Left renal pelvis (tissue), 4 donors: ENCODE measurements at regions not wholly inside any gene's neighbourhood (a gene's known extent, or its start where the extent isn't known, plus 50 kb on each side); places are given as distances from the start of the nearest gene placed in this dataset.

Experiments used
- DNase-seq, 4 donors: peaks; one replicate each; pipeline ENCODE4 v3.0.0-alpha.2; 2013; ENCODE audit warnings: low read depth in 4 of 4, low spot score in 3 of 4

DNA sequence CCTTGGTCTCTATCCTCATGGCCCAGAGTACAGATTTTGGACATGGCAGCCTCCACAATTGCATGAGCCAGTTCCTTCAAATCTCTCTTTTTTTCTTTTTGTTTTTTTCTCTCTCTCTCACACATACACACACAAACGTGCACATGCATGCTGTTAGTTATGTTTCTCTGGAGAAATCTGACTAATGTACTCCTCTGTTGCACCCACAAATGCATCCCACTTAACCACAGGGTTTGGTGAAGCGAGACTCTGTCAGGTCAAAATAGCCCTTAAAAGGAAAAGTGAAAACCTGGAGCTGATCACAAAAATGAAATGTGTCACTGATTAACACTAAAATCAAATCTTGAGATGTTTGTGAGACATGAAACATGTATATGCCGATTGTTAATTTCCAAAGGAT lies 374.6 kb upstream of the ARGLU1 start:
- no peak for DNase-seq

DNA sequence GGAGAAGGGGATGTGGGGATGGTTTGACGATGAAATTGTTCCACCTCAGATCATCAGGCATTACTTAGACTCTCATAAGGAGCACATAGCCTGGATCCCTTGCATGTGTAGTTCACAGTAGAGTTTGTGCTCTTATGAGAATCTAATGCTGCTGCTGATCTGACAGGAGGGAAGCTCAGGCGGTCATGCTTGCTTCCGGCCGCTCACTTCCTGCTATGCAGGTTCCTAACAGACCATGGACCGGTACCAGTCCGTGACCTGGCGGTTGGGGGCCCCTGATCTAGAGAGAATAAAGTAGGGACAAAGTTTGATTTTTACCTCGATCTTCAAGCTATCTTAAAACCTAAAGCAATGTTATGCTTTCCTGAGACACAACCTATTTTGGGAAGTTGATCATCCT lies 373.8 kb upstream of the ARGLU1 start:
- no peak for DNase-seq

DNA sequence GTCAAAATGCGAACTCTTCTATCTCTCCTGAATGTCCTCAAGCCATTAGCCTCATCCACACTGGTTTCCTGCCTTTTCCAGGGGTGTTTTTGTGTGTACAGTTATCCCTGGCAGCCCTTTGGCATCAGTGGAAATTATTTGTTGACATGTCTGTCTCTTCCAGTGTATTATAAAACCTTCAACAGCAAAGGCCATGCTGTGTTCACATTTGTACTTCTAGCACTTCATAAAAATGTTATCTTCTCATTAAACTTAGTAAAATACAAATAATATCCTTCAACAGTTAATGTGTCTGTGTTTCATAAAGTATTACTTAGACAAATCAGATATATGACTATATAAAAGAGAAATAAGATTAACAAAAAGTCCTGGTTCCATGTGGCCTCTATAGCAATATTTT lies 359.5 kb upstream of the ARGLU1 start:
- DNase-seq, result no peak

DNA sequence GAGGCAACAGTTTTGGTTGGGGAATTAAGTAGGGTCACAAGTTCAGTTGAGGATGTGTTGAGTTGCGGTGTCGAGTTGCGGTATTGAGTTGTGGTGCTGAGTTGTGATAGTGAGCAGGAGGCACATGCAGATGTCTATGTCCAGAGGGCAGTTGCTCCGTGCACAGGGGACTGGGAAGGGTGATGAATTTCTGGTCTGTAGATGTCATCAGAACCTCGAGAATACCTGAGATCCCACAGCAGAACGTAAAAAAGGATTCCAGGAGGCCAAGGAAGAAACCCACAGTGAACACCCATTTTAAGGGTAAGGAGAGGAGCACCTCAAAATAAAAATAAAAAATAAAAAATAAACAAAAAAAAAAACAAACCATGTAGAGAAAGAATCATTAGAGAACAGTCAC lies 354.4 kb upstream of the ARGLU1 start:
- DNase-seq, result no peak

DNA sequence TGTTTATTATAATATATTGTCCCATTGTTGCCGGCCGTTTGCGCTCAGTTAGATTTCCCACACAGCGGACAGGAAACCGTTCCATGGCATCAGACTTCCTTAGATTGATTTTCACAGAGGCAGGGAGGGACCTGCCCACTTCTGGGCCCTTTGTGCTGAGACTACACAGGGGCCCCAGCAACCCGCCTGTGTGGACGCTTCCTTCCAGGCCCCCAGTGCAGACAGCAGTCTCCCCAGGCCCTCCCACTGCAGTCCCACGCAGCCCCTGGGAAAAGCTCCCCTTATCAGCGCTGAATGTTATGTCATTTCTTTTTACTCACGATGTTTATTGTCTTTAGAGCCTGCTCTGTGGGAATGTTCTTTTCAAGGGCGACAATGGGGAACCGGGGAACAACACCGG lies 351.7 kb upstream of the ARGLU1 start:
- DNase-seq, result no peak

DNA sequence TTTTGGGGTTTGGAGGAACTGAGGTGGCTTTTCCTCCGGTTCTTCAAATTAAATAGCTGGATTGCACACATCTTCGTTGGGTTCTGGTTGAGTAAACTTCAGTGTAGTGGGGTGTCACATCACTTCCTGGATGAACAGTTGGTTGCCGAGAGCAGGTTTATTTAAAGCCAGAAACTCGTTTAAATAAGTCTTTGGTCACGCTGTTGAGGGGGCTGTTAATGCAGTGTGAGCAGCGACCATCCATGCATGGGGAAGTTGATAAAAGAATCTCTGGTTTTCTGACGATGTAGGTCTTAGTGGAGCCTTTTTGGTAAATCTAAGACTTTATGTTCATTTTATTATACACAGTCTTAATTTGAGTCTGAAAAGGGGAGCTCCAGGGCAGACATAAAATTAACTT lies 351.2 kb upstream of the ARGLU1 start:
- no peak for DNase-seq

DNA sequence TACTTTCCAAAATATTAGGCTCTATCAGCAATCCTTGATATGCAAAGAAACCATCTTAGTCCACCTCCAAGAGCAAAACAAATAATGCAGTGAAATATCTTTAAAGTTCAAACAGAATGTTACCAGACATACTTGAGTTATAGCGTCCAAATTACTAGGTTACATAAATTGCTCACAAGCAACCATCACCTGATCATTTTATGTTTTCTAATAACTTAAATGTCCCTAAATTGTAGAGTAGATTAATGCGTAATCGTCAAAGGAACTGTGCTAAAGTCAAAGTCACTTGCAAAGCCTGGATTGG lies 350.6 kb upstream of the ARGLU1 start:
- no peak for DNase-seq

DNA sequence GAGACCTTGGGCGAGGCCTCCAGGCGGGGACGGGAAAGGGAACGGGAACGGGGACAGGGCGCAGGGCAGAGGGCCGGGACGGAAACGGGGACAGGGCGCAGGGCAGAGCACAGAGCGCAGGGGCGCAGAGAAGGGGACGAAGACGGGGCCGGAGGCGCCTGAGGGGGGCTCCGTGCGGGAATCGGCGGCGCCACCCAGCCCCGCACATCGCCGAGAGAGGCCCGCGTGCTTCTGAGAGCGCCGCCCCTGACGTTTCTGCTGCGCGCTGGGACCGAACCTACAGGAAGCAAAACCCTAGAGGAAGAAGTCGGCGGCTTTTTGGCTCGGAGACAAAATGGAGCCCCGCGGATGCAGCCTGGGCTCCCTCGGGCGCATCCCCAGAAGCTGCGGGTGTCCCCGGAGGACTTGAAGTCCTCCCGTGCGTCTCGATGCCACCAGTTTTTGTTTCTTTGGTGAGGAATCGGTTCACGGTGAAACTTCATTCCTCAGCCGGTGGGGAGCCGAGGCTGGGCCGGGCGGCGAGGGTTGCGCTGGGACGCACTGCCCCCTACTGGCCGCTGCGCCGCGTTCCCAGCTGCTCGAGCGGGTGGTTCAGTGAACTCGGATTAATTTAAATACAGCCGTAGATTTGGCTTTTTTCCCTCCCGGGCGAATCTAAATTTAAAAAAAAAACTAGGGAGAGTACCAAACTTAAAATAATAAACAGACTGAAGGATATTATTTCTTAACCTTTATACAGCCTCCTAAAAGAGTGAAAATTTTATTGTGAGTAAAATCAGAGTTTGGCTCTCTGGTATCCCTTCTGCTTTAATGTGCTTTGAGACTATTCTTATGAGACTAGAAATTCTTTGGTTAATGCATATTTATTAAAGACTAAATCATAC lies 350.0 kb upstream of the ARGLU1 start:
- peak in 3 of 4 donors; percentile 75 to 81 (median 76) for DNase-seq

DNA sequence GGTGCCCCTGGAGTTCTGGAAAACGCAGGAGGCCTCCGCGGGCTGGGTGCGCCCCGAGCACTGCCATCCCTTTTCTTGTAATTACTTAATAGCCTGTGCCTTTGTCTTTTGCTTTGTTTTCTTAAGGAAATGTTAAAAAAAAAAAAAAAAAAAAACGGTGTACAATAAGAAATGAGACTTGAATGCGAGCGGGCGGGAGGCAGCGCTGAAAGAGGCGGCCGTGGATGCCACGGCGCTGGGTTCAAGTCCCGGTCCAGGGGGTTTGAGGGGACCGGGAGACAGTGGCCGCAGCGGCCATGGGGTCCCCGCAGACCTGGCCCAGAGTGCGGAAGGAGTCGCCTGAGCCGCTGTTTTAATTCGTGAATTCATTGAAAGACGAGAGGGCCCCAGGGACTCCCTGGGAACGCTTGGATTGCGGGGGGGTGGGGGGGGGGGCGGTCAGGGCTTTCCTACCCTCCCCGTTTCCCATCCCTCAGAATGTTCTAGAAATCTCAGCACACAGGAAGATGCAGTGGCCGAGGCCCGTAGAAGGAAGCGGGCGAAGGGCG lies 349.2 kb upstream of the ARGLU1 start:
- no peak for DNase-seq

DNA sequence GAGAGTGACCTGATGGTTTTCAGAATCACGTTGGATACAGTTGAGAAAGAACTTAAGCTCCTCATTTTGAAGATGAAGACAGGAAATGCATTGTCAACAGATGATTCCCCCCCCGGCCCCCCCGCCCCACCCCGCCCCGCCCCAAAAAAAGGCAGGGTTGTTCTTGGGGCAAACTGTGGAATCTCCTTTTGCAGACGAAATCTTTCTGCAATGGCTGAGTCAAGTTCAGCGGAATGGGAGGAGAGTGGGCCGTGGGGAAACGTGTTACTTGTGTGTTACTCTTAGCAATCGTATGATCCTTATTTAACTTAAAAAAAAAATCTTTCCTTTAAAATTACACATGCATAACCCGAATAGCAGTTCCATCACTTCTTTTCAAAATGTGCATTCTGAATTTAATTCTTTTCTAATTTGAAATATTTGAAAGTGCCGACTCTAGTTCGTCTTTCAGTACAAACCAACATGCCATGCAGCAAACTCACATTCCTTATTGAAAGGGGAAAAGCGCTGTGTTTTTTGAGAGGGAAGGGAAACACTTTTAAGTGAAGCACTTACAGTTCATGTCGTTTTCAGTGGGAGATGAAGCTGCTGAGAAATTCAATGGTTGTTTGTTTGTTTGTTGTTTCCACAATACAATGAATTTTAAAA lies 348.5 kb upstream of the ARGLU1 start:
- no peak for DNase-seq

DNA sequence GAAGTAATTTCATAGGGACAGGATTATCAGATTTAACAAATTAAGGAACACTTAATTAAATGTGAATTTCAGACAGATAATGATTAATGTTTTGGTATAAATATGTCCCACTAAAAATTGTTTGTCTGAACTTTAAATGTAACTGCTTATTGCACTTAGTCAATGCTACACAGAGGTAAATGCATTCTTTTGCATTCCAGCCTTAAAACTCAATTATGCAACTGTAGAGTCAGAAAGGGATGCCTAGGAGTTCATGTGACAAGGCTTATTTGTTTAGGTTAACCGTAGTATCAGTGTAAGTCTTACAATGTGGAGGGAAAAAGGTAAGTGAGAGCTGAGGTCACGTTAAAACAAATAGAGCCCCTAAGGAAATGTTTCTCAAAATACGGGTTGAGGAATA lies 347.2 kb upstream of the ARGLU1 start:
- no peak for DNase-seq

DNA sequence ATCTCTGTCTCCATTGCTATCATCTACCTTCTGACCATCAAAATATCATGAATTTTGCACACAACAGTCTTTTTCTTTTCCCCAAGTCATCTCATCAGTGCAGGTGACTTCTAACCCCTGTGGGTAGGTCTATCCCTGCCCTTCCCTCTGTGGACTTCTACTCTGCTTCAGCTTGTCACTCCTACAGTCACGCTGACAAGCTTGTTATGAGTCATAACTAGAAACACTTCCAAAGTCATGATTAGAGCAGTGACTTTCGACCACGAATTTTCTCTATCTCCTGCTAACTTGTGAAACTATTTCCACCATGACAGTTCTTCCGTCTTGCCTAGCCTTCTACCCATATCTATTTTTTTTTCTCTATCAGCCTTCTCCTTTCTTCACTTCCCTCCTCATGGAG lies 343.7 kb upstream of the ARGLU1 start:
- no peak for DNase-seq

DNA sequence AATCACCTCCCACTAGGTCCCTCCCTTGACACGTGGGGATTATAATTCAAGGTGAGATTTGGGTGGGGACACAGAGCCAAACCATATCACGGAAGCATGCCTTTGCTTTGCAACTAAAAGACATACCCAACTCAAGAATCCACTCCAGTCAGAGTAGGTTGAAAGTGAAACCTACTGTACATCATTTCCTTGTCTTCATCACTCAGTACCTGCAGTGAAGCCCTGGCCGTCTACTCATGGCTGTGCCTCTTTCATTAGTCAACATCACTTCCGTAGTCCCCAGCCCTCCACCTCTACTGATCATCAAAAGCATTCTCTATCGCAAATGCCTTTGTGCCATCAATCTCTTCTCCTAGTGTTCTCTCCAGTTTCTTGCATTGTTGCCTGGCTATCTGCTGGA lies 343.1 kb upstream of the ARGLU1 start:
- no peak for DNase-seq

DNA sequence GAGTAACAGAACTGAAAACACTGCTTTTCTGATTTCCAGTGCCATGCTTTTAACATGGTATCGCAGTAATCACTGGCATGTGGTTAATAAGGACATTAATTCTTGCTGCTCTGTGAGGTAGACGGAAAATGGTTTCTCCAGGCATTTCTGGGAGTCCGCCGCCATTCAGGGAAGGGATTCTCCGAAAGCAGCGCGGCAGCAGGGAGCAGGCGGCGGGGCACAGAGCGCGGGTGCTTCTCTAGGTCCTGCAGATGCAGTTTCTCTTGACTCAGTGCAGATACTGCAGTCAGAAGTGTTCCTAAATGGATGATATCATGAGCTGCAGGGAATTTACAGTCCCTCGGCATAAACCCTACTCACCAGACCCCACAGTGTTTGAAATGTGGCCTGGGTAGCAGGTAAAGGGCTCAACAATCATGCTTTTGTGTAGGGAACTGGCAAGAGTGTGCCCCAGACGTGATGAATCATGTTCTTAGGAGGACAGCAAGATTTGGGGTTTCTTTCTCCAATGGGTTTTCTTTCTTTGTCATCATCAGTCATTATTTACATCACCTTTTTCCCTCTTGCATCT lies 338.6 kb upstream of the ARGLU1 start:
- no peak for DNase-seq

DNA sequence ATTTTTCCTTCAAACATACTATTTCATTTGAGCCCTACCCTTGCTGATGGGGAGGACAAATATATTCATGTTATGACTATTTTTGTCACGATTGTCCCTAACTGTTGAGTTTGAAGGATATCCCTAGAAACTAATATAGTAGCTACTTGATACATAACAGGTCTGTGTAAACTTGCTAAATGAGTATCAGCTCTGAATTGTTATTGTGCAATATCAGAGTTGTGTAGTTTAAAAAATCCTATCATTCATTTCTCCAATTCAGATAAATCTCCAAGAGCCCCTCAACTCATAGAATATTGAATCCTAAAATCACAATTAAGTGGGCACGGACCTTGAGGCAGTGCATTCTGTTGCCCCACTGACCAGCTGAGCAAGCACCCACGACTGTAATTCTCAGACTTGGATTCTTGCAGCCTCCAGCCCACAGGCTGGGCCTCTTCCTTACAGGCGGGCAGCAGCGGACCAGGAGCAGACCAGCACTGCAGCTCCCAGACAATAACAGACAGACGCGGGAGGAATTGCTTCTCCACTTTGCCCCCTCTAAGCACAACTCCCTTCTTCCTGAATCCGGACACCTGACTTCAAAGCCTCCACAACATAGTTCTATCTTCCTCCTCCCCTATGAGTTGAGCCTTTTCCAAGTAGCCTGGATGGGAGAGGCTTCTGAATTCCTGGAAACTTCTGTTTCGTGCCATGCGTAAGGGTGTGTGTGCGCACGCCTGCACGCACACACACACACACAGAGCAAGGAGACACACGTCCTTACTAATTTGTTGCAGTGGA lies 337.6 kb upstream of the ARGLU1 start:
- DNase-seq, result no peak

DNA sequence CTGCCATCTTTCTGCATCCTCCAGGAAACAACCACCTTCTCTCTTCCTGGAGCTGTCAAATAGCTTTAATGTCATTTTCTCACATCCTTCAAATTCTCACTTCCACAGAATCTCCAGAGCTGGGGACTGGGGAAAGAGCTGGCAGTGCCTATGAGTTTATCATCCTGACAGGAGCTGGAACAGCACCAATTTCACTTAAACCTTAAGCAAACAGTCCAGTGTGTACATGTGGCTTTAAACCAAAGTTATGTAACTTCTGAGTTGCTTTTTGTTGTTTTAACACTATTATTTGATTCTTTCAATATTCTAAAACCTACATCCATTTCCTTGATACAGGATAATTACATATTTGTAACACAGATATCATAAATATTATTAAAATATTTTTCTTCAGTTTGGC lies 331.5 kb upstream of the ARGLU1 start:
- DNase-seq, result no peak

DNA sequence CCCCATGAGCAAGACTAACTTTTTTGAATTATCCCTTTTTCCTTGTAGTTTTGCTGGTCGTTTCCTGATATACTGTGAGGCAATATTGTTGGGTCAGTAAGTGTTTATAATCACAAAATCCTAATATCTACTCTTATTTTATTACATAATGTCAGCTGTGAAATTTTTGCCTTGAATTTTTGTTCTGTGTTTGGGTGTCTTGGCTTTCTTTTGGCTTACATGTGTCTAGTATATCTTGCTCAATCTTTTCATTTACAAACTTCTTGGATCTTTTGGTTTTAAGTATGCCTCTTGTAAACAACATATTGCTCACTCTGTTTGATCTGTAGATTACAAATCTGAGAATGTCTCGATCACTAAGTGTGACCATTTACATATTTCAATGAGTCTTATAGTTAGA lies 330.3 kb upstream of the ARGLU1 start:
- DNase-seq, result no peak

DNA sequence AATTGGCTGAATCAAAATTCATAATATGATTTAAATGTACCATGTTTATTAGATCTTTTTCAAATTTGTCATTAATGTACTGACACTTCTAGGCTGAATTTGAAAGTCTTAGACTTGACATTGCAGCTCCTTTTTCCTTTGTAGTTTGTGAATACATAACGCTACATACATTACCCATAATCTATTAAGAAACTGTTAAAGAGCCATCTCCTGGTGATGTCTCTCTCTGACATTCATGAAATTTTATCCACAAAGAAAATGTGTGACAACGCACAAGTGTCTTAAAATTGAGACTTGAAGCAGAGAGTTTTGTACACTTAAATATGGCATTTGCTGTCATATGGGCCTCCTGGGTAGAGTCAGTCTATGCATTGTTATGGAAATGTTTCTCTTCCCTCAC lies 320.2 kb upstream of the ARGLU1 start:
- DNase-seq, result no peak

DNA sequence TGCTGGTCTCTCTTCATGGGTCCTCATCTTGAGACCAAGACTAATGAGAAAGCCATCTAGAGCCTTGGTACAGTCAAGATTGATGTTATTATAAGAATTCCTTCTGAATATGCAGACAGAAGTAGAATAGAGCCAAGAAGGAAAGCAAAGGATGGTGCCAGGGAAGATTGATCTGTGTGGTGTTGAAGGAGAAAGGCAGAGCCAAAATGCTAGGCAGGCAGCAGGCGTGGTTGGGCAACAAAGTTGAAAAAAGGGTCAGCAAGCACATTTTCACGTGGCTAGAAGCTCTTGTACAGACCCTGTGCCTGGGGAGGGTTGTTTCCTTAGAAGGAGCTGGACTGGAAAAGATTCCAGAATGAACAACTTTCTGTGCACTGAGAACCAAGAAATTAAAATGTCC lies 319.7 kb upstream of the ARGLU1 start:
- DNase-seq, result no peak

DNA sequence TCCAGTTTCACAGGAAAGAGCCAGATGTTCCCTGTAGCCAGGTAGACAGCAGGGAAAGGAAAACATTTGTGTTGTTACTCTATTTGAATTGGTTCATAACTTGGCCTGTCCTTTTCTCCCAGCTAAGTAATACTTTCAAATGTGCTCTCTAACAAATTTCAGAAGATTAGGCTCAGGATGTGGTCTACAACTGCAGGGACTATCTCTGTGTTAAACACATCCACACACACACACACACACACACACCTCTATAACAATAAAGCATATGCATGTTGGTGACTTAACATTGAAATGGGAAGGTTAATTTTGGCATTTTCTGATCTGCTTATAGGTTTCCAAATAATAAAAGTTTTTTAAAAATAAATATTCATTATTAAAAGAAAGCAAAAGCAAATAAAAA lies 316.0 kb upstream of the ARGLU1 start:
- DNase-seq, result no peak

DNA sequence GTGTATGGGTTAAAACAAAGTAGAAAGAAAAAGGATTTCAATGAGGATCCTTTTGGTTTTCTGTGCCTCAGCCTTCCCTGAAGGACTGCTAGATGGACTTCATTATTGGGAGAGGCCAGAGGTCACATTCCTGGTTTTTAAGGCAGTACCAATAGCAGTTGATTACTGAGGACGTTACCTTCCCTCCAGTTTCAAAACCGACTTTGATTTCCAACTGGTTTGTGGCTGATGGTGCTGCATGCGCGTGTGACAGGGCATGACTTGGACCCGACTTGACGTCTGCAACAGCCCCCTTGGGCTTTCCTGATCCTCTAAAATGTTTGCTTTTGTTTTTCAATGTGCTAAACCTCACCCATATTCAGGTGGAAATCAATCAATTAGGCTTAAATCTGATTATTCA lies 314.3 kb upstream of the ARGLU1 start:
- no peak for DNase-seq
